Esophagus muscularis mucosa (tissue), 4 donors: ENCODE measurements at regions not wholly inside any gene's neighbourhood (a gene's known extent, or its start where the extent isn't known, plus 50 kb on each side); places are given as distances from the start of the nearest gene placed in this dataset.

Source experiments
- DNase-seq: peaks from one replicate; pipeline ENCODE4 v3.0.0-alpha.2; 2017; ENCODE audit errors: extremely low spot score
- H3K27ac ChIP-seq, 4 donors: fragments of 200-600 bp; sonication (generic); replicated peaks in 1 of 4; 1 replicate in 3 of 4; 2 replicates in 1 of 4; pipeline ENCODE4 v1.5.1; 2016 to 2019; ENCODE audit warnings: mild to moderate bottlenecking in 1 of 4
- H3K27me3 ChIP-seq, 4 donors: fragments of 200-600 bp; sonication (generic); one replicate each; pipeline versions ENCODE4 v1.5.1 to v1.6.0; 2016 to 2019
- H3K36me3 ChIP-seq, 4 donors: fragments of 200-600 bp; sonication (generic); one replicate each; pipeline ENCODE4 v1.5.1; 2016 to 2019
- H3K4me1 ChIP-seq, 4 donors: fragments of 200-600 bp; sonication (generic); one replicate each; pipeline ENCODE4 v1.5.1; 2016 to 2019
- H3K4me3 ChIP-seq, 4 donors: fragments of 200-600 bp; sonication (generic); 1 replicate in 2 of 4; 2 replicates in 2 of 4; pipeline ENCODE4 v1.5.1; 2016 to 2019; ENCODE audit warnings: mild to moderate bottlenecking in 4 of 4, moderate library complexity in 1 of 4
- H3K9me3 ChIP-seq, 4 donors: fragments of 200-600 bp; sonication (generic); 1 replicate in 3 of 4; 2 replicates in 1 of 4; pipeline ENCODE4 v1.5.1; 2016 to 2019
- CTCF ChIP-seq, 3 experiments: fragments of 200-600 bp in 2 of 3; fragments of 450-650 bp in 1 of 3; sonication (generic) in 2 of 3; IDR thresholded peaks; one replicate each; pipeline ENCODE4 v1.5.1; 2017 to 2019; ENCODE audit warnings: antibody characterized with exemption in 3 of 3, mild to moderate bottlenecking in 2 of 3, moderate library complexity in 1 of 3
- EP300 ChIP-seq: sonication (generic); formaldehyde crosslinking; IDR thresholded peaks from one replicate; pipeline ENCODE4 v1.6.1; 2017; ENCODE audit warnings: antibody characterized with exemption
- POLR2A ChIP-seq: fragments of 450-650 bp; IDR thresholded peaks from one replicate; pipeline ENCODE4 v1.6.1; 2017; ENCODE audit warnings: antibody characterized with exemption, moderate library complexity, mild to moderate bottlenecking, low read depth
- POLR2AphosphoS5 ChIP-seq, 2 donors: sonication (generic); formaldehyde crosslinking; IDR thresholded peaks; one replicate each; pipeline ENCODE4 v1.6.1; 2017; ENCODE audit warnings: antibody characterized with exemption in 2 of 2
- WGBS: methylation state at CpG from one replicate; pipeline ENCODE4 v1.1.5; 2018; 5-methylcytosine and 5-hydroxymethylcytosine counted together
- intact Hi-C: fragments of 100-400 bp; cut with DNase I; formaldehyde crosslinking; loops from one replicate; pipeline ENCODE4 v1.15.1; 2023
- small RNA-seq, 3 donors: library from RNA; depleted of rRNA; stranded (forward); fragments of <200 nt; gene quantifications; one replicate each; pipeline ENCODE3, GENCODE V24; 2016

- H3K27me3 ChIP-seq, result peaks cover 0 to 25% (median 0%) of the 10 kb centered on the region in 4 donors
- H3K9me3 ChIP-seq, result peaks cover 0 to 24% (median 12%) of the 10 kb centered on the region in 4 donors
- WGBS, result 80% methylated on average over 8 of the region's 14 CpGs
- intact Hi-C loops, result no loop called here
- H3K4me1 ChIP-seq, result no peaks in the 10 kb centered on the region
- TF ChIP-seq POLR2A (no peak), CTCF (IDR thresholded peaks at IDR 0.05) (no peak), EP300 (no peak)
- H3K36me3 ChIP-seq, result no peaks in the 10 kb centered on the region
- DNase-seq, result no peak
- H3K4me3 ChIP-seq, result no peak overlapping the region
- H3K27ac ChIP-seq, result no peak overlapping the region
Measured at GRCh38 chr7:57398548-57398947, 51.4 kb upstream of the ZNF716 start.

GRCh38 chr7:57399251-57399940, 50.6 kb upstream of the ZNF716 start:
- WGBS, result 92% methylated on average over 2 of the region's 6 CpGs

GRCh38 chr7:57399972-57400371, 50.0 kb upstream of the ZNF716 start:
- Histone ChIP-seq H3K27ac (no peak overlapping the region), H3K4me3 (no peak overlapping the region), H3K4me1 (no peaks in the 10 kb centered on the region), H3K36me3 (no peaks in the 10 kb centered on the region), H3K27me3 (peaks cover 0 to 37% (median 0%) of the 10 kb centered on the region in 4 donors), H3K9me3 (peaks cover 0 to 28% (median 12%) of the 10 kb centered on the region in 4 donors)
- DNase-seq, result no peak
- intact Hi-C loops, result no loop called here
- 53% methylated on average over 4 of the region's 5 CpGs for WGBS
- TF ChIP-seq POLR2A (no peak), EP300 (no peak), POLR2AphosphoS5 (IDR thresholded peaks at IDR 0.05) (no peak), CTCF (IDR thresholded peaks at IDR 0.05) (no peak)

More at GRCh38 chr7:57399251-57399940, 50.6 kb upstream of the ZNF716 start:
- Histone ChIP-seq H3K27me3 (peaks cover 0 to 32% (median 0%) of the 10 kb centered on the region in 4 donors), H3K36me3 (no peaks in the 10 kb centered on the region), H3K4me3 (no peak overlapping the region), H3K4me1 (no peaks in the 10 kb centered on the region), H3K27ac (no peak overlapping the region), H3K9me3 (peaks cover 0 to 24% (median 12%) of the 10 kb centered on the region in 4 donors)
- TF ChIP-seq POLR2AphosphoS5 (IDR thresholded peaks at IDR 0.05) (no peak), CTCF (IDR thresholded peaks at IDR 0.05) (no peak), EP300 (no peak), POLR2A (no peak)
- intact Hi-C loops, result no loop called here
- no peak for DNase-seq

Small RNAs in the stretch of these regions (small RNA-seq; reads per million reads assigned to genes)
- 0 reads per million in 3 donors for gene RNU7-157P
